HG03066 (cell line): ENCODE measurements at regions not wholly inside any gene's neighbourhood (a gene's known extent, or its start where the extent isn't known, plus 50 kb on each side); places are given as distances from the start of the nearest gene placed in this dataset.

Experiments used
- ATAC-seq: cut with Tn5 transposase; IDR thresholded peaks from one replicate; pipeline ENCODE4 v1.9.1; 2021; ENCODE audit warnings: low read depth; ENCODE audit not compliant: unreplicated experiment

GRCh38 chr2:8030573-8031303 lies 651.1 kb upstream of the ID2 start:
- ATAC-seq = no peak

DNA sequence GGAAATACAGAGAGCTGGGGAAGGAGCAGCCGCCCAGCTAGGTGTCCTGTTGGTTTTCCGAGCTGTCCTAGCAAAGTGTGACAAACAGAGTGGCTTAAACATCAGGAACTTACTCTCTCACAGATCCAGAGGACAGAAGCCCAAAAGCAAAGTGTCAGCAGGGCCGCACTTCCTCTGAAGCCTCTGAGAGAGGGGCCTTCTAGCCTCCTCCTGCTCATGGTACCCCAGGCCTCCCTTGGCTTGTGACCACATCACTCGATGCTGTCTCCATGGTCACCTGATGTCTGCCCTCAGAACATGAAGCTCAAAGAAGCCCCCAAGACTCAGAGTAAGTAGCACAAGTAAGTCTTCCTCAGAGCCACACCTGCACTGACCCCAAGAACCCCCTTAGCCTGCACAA lies 650.5 kb upstream of the ID2 start:
- ATAC-seq = no peak

DNA sequence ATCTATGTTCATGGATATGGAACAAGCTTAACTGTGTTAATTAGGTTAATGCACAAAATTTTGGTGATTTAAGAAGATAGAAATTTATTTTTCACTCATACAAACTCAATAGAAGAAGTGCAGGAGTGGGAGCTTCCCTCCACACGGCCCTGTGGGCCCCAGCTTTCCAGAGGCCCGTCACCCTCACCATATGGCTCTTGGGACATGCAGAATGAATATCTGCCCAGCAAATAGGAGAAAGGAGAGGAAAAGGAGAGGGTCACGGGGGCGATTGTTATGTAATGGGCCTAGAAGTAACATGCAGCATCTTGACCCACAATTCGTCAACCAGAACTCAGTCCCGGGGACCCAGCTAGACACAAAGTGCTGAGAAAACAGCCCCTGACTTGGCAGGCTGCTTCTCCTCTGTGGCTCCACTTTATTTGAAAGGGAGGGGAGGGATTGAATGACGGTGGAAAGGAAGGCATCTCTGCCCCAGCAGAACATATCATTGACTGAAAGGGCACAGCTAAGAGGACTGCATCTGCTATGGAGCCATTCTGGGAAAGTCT lies 648.2 kb upstream of the ID2 start:
- no peak for ATAC-seq

GRCh38 chr2:8036366-8036765 lies 645.5 kb upstream of the ID2 start:
- peak; percentile 73 for ATAC-seq

DNA sequence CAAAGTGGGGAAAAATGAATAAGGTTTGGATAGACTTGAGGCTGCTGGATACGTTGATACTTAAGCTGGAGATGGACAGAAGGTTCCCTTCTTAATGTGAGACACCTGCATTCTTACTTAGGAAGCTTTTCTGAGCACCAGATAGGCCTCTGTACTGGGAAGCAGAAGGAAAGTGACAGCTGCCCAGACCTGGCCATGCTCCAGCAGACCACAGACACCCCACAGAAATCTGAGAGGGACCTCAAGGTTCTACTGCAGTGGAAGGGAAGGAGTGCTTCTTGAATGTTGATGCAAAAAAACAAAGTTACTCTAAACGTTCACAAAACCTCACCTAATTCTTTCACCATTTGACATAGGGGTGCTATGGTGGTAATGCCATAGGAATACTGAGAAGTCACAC lies 642.1 kb upstream of the ID2 start:
- ATAC-seq = no peak

DNA sequence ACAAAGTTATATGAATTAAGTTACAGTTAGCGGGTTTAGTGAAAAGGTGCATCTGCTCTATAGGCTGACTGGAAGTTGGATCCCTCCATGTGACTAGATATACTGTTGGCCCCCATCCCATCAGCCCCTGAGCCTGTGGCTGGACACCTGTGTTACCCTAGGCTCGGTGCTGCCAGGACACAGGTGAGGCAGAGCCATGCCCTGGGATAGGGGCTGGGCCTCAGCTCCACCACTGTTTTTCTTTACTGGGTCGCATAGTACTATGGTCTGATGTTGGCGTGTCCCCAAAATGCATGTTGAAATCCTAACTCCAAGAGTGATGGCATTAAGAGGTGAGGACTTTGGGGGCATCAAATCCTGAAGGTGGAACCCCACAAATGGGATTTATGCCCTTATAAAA lies 638.6 kb upstream of the ID2 start:
- ATAC-seq = no peak

DNA sequence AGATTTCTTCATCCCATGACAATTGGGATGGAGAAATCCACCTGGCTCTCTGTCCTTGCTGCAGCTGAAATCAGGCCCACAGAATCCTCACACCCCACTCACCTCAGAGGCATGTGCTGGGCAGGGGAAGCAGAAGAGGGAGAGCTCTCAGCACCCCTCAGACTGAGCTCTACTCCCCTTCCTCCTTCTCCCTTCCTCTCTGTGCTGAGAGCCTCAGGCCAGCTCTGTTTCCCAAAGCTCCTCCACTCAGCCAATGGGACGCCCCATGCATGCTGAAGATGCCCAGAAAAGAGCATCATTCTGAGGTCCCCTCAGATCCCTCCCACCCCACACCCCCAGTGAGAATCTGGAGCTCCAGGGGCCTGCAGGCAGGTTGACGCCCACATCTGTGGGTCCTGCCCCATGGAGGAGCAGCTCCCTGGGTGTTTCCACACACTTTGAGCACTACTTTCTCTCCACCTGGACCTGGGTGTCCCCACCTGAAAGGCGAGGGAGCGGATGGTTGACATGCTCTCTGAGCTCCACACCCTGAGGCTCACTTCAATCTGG lies 637.7 kb upstream of the ID2 start:
- ATAC-seq = no peak

GRCh38 chr2:8045081-8045614 lies 636.7 kb upstream of the ID2 start:
- no peak for ATAC-seq

DNA sequence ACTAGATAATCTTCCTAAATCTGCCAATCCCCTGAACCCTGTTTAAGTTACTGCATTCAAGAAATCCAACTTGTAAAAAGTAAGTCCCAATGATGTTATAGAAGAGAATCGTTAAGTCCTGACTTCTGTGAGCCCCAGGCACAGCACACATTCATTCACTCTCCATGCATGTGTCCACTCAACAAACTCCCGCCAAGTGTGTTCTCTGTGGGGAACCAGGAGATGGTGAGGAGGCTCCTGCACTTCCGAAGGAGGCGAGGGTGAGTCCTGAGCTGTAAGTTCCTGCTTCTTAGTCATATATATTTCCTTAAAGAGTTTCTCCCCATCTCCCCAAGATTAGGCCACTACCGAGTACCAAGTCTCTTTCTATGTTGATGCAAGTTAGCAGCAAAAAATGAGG lies 635.0 kb upstream of the ID2 start:
- ATAC-seq = no peak

GRCh38 chr2:8049176-8049575 lies 632.7 kb upstream of the ID2 start:
- ATAC-seq = no peak

DNA sequence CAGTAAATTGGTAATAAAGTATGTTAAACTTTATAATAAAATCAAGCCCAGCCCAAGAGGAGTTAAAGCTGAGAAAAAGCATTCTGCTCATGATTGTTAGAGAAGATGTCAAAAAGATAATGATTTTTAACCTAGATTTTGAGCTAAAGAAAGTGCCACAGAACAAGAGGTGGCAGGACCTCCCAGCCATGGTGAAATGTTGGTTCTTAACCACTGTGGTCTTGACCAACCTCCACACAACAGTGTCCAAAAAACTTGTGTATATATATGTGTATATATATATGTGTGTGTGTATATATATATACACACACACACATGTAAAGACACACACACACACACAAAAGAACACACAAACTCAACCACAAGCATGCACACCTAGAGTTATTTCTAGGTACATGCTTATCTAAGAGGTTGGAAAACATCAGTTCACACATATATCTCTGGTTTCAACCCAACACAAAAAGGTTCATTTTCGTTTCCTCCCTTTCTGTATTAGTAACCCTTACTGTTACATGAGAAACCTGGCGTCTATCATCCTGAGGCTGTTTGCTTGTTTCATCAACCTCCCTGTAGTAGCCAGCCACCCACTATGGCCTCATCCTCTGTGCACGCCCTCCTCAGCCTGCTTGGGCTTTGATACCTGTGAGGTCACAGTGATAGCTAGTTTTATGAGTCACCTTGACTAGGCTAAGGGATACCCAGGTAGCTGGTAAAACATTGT lies 631.8 kb upstream of the ID2 start:
- ATAC-seq = peak; percentile 94

DNA sequence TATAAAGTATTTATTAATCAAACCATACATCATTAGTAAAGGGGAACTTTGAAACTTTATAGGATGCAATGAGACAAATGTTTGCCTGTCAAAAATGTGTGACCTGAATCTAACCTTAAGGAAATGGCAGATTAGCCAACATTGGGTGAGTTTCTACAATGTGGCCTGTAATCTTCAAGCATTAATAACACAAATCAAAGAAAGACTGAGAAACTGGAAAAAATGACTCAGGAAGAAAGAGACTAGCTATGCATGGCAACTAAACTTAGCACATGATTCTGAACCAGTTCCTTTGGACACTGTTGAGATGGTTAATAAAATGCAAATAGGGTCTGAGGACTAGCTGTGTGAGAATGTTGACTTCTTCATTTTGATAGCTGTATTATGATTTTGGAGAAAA lies 628.6 kb upstream of the ID2 start:
- ATAC-seq = no peak

GRCh38 chr2:8054070-8054469 lies 627.8 kb upstream of the ID2 start:
- no peak for ATAC-seq

DNA sequence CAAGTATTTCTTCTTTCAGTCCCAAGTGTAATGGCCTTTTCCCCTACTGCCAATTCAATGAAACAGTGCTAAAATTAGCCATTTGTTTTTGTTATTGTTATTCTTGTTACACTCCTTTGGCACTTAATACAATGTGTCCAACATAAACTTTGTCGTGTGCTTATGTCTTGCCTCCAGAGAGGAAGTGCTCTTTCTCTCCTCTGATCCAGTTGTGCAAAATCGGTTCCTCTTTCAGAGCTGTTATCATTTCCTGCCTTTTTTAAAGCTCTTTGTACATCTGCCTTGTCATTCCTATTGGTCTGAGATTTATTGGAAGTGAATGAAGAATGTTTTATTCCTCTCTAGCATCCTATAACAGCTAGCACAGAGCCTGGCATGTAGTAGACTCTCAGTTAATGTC lies 623.2 kb upstream of the ID2 start:
- ATAC-seq = no peak

DNA sequence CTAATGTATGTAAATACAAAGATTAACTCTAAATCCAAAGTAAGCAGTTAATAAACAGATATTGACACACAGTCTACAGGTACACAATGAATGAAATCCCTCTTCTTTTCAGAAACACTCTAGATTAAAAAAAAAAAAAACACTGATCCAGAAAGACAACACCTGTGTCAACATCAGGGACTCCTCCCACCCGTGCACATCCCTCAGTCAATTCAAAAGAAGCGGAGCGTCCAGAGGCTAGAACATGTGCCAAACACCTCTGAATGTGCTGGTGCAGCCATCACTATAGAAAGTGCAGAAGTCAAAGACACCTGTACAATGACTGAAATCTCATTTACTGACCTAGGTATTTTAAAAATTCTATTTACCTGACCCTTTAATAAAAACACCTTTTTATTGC lies 622.6 kb upstream of the ID2 start:
- ATAC-seq = no peak

GRCh38 chr2:8059794-8060193 lies 622.1 kb upstream of the ID2 start:
- ATAC-seq = no peak

GRCh38 chr2:8061219-8061618 lies 620.6 kb upstream of the ID2 start:
- no peak for ATAC-seq

- ATAC-seq = no peak
These were observed 617.3 kb upstream of the ID2 start for GRCh38 chr2:8064603-8065002.

GRCh38 chr2:8065191-8065590 lies 616.7 kb upstream of the ID2 start:
- no peak for ATAC-seq

DNA sequence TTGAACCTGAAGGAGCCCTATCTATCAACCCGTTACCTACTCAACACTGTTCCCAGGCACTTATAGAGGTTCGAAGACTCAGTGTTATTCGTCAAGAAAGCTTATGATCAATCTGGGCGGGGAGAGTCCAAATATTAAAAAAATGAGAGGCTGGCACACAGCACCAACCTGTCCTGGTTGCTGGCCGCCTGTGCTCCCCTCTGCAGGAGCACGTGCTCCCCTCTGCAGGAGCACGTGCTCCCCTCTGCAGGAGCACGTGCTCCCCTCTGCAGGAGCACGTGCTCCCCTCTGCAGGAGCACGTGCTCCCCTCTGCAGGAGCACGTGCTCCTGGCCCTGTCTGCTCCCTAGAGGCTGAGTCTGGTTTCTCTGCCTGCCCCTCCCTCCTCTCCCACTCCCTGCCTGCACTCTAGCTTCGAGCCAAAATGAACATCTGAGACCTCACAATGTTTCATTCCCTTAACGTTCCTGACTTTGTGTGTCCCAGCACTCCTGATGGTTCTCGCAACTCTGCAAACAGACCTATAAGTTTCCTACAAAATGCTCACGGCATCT lies 614.0 kb upstream of the ID2 start:
- no peak for ATAC-seq

DNA sequence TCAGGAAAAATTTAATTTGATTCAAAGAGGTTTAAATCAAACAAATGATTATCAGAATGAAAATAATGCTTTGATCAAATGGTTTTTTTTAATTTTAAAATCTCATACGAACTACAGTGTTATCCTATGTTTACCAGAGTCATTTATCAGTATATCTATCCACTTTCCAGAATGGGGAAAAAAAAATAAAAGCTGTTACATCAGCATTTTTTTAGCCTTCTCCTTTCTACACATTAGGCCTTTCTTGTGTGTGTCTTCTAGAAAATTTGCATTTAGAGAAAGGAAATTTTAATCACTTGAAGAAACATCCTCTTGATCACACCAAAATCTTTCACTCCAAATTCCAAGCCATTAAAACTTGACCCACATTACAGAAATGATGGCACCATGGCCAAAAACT lies 608.9 kb upstream of the ID2 start:
- no peak for ATAC-seq
